ENCODE measurements at regions not wholly inside any gene's neighbourhood (a gene's known extent, or its start where the extent isn't known, plus 50 kb on each side); places are given as distances from the start of the nearest gene placed in this dataset.

GRCh38 chr10:94098896-94099295, 105.2 kb downstream of the PLCE1 start:
- no peaks in the 10 kb centered on the region for H3F3A ChIP-seq (ENCODE audit: insufficient read depth)
- H3K36me3 ChIP-seq (ENCODE audit: low read length), result no peaks in the 10 kb centered on the region
- H3K9me2 ChIP-seq (replicated peaks; ENCODE audit: insufficient read depth, low read length), result no peaks in the 10 kb centered on the region
- H3K27me3 ChIP-seq (ENCODE audit: low read length), result no peaks in the 10 kb centered on the region
- no peaks in the 10 kb centered on the region for H3K79me2 ChIP-seq (ENCODE audit: insufficient read depth, low read length)
- H3K4me2 ChIP-seq (ENCODE audit: low read depth, low read length, poor library complexity, severe bottlenecking), result no peak overlapping the region
- no peak overlapping the region for H3K4me3 ChIP-seq (ENCODE audit: insufficient read depth, low read length, poor library complexity, severe bottlenecking)
- TF ChIP-seq EZH2phosphoT487 (conservative IDR thresholded peaks at IDR 0.05; ENCODE audit: low read length) (no peak), CTCF (IDR thresholded peaks at IDR 0.05; ENCODE audit: insufficient read depth, low read length, poor library complexity, severe bottlenecking) (no peak)
- no peaks in the 10 kb centered on the region for H3K9me3 ChIP-seq (ENCODE audit: insufficient read depth, low read length)
- H3K9ac ChIP-seq (ENCODE audit: low read length), result no peak overlapping the region
- no peak overlapping the region for H3K27ac ChIP-seq (ENCODE audit: low read depth, low read length)
- H4K20me1 ChIP-seq (ENCODE audit: low read depth, low read length), result no peaks in the 10 kb centered on the region
- no peak overlapping the region for H2AFZ ChIP-seq (ENCODE audit: low read depth, low read length, severe bottlenecking)

- Histone ChIP-seq H3F3A (ENCODE audit: insufficient read depth) (no peaks in the 10 kb centered on the region), H3K9me2 (replicated peaks; ENCODE audit: insufficient read depth, low read length) (no peaks in the 10 kb centered on the region), H3K79me2 (ENCODE audit: insufficient read depth, low read length) (no peaks in the 10 kb centered on the region), H3K27ac (ENCODE audit: low read depth, low read length) (no peak overlapping the region), H2AFZ (ENCODE audit: low read depth, low read length, severe bottlenecking) (no peak overlapping the region), H3K4me2 (ENCODE audit: low read depth, low read length, poor library complexity, severe bottlenecking) (no peak overlapping the region), H3K9ac (ENCODE audit: low read length) (no peak overlapping the region), H3K4me3 (ENCODE audit: insufficient read depth, low read length, poor library complexity, severe bottlenecking) (no peak overlapping the region), H3K27me3 (ENCODE audit: low read length) (no peaks in the 10 kb centered on the region), H4K20me1 (ENCODE audit: low read depth, low read length) (no peaks in the 10 kb centered on the region), H3K9me3 (ENCODE audit: insufficient read depth, low read length) (no peaks in the 10 kb centered on the region), H3K36me3 (ENCODE audit: low read length) (no peaks in the 10 kb centered on the region)
- TF ChIP-seq EZH2phosphoT487 (conservative IDR thresholded peaks at IDR 0.05; ENCODE audit: low read length) (no peak), CTCF (IDR thresholded peaks at IDR 0.05; ENCODE audit: insufficient read depth, low read length, poor library complexity, severe bottlenecking) (no peak)
Measured at GRCh38 chr10:94101894-94102293, 108.2 kb downstream of the PLCE1 start.

GRCh38 chr10:94102436-94102835, 108.7 kb downstream of the PLCE1 start:
- no peak overlapping the region for H3K4me2 ChIP-seq (ENCODE audit: low read depth, low read length, poor library complexity, severe bottlenecking)
- no peak overlapping the region for H3K9ac ChIP-seq (ENCODE audit: low read length)
- no peak overlapping the region for H2AFZ ChIP-seq (ENCODE audit: low read depth, low read length, severe bottlenecking)
- H3K79me2 ChIP-seq (ENCODE audit: insufficient read depth, low read length), result no peaks in the 10 kb centered on the region
- H3K36me3 ChIP-seq (ENCODE audit: low read length), result no peaks in the 10 kb centered on the region
- no peak overlapping the region for H3K4me3 ChIP-seq (ENCODE audit: insufficient read depth, low read length, poor library complexity, severe bottlenecking)
- no peaks in the 10 kb centered on the region for H3K9me3 ChIP-seq (ENCODE audit: insufficient read depth, low read length)
- H4K20me1 ChIP-seq (ENCODE audit: low read depth, low read length), result no peaks in the 10 kb centered on the region
- H3F3A ChIP-seq (ENCODE audit: insufficient read depth), result no peaks in the 10 kb centered on the region
- TF ChIP-seq CTCF (IDR thresholded peaks at IDR 0.05; ENCODE audit: insufficient read depth, low read length, poor library complexity, severe bottlenecking), result no peak
- no peak for TF ChIP-seq EZH2phosphoT487 (conservative IDR thresholded peaks at IDR 0.05; ENCODE audit: low read length)
- no peaks in the 10 kb centered on the region for H3K9me2 ChIP-seq (replicated peaks; ENCODE audit: insufficient read depth, low read length)
- H3K27me3 ChIP-seq (ENCODE audit: low read length), result no peaks in the 10 kb centered on the region
- no peak overlapping the region for H3K27ac ChIP-seq (ENCODE audit: low read depth, low read length)
